NCI-H1105 treated with DMSO at 0.1 percent for 48 hours (cell line): ENCODE measurements at regions not wholly inside any gene's neighbourhood (a gene's known extent, or its start where the extent isn't known, plus 50 kb on each side); places are given as distances from the start of the nearest gene placed in this dataset.

Experiments used
- DNase-seq: peaks from one replicate; lab custom pipeline; 2025; lab: John Stamatoyannopoulos, UW

DNA sequence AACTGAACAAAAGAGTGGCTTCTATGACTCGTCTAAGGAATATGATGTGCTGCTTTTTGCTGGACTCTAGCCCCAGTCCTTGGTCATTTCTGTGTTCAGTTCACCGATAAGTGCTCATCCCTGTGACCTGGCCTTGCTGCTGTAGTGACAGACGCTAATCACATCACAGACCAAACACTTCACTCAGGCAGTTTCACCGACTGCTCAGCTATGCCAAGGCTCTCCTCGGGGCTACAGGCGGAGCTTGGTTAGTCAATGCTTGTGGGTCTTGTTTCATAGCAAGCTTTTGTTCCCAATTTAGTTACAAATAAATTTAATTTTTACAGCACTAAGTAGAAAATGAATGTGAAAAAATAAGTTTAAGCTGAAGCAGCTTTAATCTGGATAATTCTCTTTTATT lies 190.8 kb upstream of the PRKCQ start:
- DNase-seq: no peak

DNA sequence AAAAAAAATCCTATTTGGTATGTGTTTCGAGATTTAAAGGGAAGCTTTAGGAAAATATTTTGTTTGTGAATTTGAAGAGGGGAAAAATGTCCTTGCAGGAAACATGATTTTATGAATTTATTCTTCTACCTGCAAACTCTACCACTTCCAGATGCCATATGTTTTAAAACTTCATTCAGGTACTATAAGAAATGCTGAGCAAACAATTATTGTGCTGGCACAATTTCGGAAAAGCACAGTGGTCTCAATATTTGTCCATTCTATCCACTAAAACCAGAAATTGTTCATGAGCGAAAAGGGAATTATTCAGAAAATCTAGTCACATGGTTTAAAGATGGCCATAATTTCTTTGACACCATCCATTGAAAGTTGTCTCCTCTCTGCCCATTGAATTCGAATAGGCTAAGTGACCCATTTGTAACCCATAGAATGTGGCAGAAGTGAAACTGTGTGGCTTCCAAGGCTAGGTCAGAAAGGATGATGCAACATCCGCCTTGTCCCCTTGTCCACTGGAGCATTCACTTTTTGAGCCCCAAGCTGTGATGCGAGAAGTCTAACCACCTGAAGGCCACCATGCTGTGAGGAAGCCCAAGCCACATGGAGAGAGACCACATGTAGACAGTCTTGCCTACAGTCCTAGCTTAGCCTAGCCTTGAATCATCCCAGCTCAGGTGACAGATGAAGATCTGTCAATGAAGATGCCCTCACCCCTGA lies 189.8 kb upstream of the PRKCQ start:
- no peak for DNase-seq

DNA sequence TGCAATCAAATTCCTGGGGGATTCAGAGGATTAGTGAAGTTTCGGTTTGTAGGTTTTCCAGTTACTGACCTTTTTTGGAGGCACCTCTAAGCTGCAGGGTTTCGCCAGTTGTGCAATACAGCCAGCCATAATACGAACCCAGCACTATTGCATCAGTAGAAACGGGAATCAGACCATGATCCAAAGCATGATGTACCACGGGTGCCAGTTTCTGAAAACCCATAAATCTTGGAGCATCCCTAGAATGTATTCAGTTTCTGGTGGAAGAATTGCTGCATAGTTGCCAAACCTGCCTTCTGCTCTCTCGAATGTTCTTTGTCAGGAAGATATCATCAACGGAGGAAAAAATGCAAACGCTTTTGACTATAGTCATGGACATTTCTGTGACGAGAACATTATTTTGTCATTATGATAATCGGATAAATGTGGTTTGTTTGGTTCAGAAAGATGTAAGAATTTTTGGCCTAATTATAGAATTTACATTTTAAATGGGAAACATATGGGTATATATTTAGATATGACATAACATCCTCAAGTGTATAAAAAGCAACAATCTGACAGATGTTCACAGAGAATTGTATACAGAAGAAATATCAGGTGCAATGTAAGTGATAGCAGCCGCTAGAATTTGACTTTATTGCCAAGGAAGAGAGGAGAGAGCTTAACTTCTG lies 186.2 kb upstream of the PRKCQ start:
- no peak for DNase-seq

DNA sequence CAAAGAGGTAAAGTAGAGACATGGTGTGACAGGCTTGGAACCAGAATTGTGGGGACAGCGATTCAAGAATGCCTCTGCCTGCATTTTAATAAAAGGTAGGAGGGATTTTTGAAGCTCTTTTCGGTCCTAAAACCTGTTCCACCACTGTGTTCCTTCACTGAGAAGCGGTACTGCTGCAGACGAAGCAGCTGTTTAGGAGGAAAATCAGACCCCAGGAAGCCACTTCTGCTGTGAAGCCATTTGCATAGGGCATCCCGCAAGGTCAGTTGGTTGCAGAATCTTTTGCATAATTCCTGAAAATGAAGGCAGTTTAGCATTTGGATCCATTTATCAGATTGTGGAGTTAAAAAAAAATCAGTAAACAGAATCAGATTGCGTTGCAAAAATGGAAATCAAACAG lies 183.3 kb upstream of the PRKCQ start:
- no peak for DNase-seq

DNA sequence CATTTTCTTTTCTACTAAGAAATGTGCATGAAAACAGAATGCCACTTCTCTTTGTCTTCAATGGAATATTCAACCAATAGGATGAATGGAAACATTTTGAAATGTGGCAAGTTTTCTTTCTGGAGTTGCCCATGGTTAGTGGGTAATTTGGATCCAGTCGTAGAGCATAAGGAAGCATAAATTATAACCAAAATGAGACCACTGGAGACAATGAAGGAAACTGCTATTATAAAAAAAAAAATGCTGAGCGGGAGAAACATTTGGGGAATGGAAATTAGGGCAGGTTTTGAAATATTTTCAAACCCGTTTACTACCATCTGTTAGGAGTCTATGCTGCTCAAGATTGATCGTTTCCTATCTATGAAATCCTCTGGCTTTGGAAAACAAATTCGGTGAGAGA lies 182.9 kb upstream of the PRKCQ start:
- DNase-seq: no peak

DNA sequence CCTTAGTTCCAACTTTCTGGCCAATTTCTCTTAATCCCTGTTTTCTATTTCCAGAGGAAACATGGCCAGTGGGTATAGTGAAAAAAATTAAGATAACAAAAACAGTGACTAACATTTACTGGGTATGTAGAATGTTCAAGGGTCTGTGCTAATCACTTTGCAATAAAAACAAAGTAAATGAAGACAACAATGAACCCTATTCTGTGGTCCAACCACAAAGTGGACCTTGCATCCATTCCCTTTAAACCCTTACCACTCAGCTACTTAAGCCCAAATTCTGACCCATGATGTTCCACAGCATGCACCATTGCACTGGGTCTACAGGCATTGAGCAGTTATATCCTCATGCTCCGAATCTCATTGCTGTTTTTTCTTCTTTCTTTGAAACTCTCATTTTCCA lies 179.9 kb upstream of the PRKCQ start:
- no peak for DNase-seq

DNA sequence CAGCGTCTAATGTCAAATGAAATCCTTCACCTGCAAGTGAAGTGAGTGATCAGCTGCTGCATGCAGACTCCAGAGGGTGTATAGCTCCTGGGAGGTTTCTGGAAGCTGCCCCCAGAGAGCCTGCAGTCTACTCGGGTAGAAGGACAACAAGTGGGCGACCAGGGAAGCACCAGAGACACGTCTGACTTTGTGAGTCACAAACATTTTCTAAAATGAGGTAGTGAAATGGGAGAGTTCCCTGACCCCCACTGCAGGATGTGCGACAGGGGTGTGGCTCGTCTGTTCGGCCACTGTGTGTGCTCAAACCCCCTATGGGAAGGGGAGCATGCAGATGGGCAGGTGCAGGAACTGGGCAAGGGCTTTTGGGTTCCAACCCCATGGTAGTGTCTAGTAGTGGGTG lies 177.1 kb upstream of the PRKCQ start:
- no peak for DNase-seq

DNA sequence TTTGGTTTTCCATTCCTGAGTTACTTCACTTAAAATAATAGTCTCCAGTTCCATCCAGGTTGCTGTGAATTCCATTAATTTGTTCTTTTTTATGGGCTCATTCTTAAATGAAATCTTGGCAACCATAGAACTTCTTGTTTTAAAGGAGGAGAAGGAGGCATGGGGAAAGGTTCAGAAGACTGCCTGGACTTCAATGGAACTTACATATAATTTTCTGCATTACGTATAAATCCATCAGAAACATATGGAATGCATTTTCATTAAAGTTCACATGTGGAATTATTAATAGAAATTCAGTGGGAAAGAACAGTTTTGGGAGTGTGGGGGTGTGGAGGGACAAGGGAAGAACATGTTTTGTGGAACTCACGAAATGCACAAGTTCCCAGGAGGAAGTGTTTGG lies 176.6 kb upstream of the PRKCQ start:
- DNase-seq: no peak

DNA sequence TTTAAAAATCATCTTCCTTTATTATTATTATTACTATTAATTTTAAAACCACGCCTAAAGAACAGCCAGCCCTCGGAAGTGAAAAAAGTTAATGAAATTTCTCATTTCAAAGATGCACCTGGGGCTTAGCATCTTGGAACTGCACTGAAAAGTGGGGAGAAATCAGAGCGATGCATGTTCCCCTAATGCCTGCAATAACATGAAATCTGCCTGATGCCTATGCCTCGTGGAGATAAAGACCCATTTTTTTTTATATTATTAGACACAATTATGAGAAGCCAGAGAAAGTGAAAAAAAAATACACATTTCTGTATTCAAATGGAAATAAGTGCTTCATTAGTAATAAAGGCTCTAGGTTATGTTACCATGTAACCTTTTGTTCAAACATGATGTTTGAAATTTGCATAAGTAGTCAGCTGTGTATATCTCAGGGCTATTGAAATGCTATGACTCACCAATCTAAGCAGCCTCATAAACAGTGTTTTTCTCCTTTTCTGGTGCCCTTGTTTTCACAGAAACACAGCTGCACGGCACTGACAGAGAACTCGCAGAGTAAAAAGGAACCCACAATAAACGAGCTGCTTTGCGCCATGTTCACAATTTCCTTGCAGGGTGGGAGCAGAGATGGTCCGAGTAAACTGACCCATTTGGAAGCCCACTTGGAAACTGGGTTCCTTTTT lies 175.8 kb upstream of the PRKCQ start:
- DNase-seq: no peak

DNA sequence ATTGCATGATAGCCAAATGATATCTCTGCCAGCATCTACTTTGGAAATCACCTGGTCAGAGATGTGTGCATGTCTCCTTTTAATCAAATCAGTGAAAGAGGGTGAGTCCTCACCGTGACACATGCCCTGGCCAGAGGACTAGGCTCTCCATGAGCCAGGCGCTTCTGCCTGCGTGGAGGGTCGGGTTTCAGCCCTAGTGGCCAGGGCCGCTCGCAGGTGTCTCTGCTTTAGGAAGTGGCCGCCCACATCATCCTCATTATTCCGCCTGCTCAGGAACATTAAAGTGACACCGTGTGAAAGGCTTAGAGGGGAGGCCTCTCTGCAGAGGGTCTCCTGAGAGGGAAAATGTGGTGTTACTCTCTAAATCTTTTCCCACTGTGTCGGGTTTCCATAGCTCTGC lies 173.6 kb upstream of the PRKCQ start:
- no peak for DNase-seq

DNA sequence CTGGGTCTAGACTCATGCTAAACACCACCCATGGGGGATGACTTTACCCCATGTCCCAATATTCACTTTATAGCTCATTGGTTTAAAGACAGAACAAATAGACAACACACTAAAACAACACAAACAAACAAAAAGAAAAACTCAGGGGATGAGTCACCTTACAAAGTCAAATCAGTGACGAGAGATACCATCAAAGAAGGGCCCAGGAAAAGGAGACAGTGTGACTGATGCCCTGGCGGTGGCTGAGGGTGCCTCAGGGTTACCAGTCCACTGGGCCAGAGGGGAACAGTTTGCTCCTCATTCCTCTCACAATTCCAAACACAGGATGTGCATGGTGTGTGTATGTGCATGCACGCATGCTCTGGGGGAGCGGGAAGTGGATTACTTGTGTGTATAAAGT lies 171.3 kb upstream of the PRKCQ start:
- no peak for DNase-seq

DNA sequence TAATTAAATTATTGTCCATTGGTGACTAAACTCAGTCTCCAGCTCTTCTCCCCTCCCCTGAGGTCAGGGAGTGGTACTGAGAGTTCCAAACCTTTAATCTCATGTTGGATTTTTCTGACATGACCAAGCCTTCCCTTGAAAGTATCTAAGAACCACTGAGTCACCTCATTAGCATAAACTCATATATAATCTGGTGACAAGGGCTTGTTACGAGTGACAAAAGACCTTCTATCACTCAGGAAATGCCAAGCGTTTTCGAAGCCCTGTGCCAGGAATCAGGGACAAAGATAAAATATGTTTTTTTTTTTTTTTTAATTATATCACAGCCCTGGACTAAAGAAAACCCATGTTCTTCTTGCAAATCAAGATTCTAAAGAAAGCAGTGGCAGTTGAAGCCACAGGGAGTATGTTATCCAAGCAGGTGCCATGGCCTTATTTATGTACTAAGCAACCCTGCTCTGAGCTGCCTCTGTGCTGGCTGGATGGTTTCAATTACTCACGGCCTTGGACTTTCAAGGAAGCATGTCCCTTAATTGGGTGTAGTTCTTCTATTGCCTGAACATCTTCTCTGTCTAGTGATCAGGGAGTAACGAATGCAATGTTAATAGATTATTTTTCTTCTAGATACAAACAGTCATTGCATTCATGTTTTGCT lies 169.0 kb upstream of the PRKCQ start:
- DNase-seq: no peak

DNA sequence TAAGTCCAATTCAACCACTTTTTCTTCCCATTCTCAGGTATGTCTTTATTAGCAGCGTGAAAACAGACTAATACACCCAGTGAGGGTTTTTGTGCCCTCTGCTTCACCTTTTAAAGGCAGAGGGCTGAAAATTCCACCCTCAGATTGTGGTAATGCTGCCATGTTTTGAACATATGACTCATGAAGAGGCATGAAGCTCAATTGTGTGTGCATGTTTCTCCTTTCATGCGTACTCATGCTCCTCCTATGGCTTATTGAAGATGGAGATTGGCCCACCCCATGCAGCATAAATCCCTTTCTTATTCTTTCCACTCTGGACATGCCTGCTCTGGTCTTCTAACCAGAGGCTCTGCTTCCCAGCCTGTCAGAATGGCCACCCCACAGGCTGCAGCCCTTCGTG lies 168.0 kb upstream of the PRKCQ start:
- DNase-seq: no peak

DNA sequence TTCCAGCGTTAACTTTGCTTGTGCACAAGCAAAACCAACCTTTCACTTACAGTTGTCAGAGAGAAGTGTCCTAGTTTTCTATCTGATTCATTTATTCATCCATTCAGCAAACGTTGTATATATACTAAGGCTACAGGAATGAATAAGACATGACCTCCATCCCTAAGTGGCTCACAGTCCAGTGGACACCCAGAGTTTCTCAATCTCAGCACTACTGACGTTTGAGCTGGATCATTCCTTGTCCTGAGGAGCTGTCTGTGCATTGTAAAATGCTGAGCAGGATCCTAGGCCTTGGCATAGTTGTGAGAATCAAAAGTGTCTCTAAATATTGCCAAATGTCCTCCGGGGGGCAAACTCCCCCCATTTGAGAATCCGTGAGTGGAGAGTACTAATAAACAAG lies 166.7 kb upstream of the PRKCQ start:
- no peak for DNase-seq

DNA sequence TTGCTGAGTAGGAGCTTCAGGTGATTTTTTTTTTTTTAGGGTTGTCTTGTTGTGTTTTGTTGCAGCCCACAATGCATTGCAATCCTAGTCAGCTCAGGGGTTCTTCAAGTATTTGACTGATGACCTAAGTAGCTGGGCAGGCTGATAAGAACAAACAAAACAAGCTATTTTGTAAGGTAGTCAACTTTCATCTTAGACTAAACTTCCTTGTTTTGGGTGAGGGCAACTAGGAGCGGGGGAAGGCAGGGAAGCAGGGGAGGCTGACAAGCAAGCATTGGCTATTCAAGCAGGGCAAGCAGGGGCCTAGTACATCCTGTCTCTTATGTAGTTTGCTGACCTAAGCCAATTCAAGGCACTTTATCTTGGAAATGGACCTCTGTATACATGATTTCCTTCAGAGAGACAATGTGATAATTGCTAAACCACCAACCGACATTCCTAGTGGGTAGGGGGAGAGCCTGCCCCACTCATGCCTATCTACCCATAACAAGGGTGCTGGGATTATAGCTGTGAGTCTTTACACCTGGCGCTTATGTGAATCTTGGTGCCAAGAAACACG lies 163.3 kb upstream of the PRKCQ start:
- no peak for DNase-seq

DNA sequence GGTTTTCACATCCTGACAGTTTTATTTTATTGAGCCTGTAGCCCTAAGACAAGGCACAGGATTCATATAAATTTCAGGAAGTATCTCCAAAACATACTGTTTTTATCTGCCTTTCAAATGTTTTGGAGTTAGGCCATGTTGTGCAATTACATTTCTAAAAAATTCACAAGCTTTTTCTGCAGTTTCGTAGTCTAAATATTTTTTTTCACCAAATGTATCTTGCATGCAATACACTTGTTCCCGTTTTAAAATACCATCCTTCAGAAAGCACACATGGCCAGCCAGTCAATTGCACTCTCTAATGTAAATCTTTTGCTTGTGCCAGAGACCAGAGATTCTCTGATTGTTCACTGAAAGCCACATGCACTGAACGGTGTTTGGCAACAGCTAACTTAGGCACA lies 161.5 kb upstream of the PRKCQ start:
- no peak for DNase-seq

DNA sequence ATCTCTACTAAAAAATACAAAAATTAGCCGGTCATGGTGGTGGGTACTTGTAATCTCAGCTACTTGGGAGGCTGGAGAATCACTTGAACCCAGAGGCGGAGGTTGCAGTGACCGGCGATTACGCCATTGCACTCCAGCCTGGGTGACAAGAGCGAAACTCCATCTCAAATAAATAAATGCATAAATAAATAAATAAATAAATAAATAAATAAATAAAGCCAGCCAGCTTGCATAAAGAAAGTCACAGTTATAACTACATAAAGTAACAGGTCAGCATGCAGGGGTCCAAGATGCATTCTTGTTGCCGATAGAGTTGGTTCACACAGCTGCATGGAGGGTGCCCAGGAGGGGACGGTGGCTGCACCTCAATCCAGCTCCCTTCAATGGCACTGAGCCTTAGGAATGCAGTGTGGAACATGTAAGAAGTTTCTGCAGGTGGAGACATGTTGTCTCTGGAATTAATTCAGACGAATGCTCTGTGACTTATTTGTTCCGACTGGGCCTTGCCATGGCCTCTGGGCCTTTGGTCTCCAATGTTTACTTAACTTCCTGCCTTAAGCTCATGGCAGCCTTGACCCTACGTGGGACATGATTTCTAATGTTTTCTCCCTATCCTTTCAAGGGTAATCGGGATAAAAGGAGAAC lies 159.6 kb upstream of the PRKCQ start:
- no peak for DNase-seq

DNA sequence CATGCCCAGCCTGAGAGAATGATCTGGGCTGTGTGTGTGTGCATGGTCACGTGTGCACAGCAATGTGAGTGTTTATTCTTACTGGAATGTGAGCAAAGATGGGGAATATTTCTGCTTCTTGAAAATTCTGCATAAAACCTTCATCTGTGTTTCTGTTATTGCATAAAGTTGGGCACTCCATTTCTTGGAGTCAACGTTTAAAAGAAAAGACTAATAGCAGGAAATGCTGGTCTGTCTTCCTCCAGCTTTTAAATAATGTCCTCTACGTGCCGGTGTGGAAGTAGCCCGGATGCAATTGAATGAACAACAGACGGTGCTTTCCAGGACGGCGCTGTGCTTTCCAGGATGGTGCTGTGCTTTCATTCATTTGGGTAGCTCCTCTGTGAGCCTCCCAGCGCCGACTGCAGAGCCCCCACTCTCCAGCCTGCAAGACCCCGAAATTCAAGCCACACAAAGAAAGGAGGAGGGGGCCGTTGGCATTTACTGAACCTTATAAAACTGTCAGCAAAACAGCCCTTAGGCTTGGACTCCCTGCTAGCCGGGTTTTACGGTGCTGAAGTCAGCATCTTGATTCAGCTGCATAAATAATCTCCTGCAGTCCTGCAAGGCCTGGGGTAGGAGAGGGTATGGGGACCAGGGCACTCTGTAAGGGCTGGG lies 158.2 kb upstream of the PRKCQ start:
- no peak for DNase-seq

DNA sequence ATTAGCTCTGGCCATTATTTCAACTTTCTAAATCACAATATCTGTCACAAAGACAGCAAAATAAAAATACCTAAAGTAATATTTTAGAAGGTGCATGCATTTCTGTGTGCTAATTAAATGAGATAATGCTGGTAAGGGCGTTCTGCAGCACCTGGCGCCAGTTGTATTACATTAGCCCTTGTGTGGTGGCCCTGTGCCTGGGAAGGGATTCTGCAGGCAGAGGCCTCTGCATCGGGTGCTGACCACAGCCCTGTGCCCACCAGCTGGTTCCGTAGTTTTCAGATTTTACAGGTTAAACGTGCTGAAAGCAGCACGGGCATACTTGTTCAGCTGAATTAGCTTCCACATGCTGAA lies 157.7 kb upstream of the PRKCQ start:
- no peak for DNase-seq

DNA sequence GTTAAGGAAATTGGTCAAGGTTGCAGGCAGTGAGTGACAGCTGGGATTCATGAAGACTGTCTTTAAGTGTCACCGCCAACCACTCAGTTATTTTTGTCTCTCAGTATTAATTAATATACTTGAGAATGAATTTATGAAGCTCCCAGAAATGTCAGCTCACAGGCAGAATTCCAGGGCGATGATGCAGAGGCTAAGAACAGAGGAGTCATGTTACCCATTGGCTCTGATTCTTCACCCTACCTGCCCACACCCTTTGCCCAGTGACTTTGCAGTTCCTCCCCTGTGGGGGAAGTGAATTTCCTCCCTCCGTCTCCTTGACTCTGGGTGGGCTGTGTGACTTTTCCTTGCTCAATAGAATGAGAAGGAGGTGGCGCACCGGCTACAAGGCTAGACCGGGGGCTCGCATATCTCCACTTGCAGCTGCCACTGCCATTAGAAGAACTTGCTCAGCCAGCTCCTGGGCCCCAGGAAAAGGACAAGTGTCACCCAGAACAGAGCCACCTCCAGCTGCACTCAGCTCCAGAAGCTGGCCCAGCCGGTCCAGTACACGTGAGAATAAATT lies 157.1 kb upstream of the PRKCQ start:
- no peak for DNase-seq

DNA sequence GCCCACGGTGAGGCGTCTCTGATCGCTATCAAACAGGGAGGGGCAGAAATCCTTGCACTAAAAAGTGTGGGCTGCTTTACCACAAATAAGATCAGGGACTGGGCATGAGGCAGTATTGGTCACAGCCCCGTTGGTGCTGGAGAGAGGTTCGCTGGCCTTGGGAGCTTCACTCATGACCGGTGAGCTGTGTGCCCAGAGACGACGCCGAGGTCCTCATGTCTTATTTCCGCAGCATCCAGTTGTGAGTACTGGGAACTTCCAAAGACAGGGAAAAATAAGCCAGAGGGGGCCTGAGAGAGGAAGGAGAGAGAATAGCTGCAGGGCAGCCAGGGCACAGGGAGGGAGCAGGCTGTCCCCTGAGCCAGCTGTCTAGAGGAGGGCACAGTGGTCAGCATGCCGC lies 154.2 kb upstream of the PRKCQ start:
- no peak for DNase-seq
